Panc1 (cell line): ENCODE measurements at regions not wholly inside any gene's neighbourhood (a gene's known extent, or its start where the extent isn't known, plus 50 kb on each side); places are given as distances from the start of the nearest gene placed in this dataset.

Experiments used
- SIN3A ChIP-seq: IDR thresholded peaks from 2 replicates; pipeline ENCODE4 v1.6.1; 2012; ENCODE audit warnings: low read depth, mild to moderate bottlenecking, low read length, moderate library complexity, borderline replicate concordance; ENCODE audit not compliant: insufficient read depth
- TF ChIP-seq, protein P1 (sequence below): fragments of 450-650 bp; IDR thresholded peaks from 2 replicates; pipeline ENCODE4 v1.5.1; 2017; ENCODE audit warnings: mild to moderate bottlenecking

DNA sequence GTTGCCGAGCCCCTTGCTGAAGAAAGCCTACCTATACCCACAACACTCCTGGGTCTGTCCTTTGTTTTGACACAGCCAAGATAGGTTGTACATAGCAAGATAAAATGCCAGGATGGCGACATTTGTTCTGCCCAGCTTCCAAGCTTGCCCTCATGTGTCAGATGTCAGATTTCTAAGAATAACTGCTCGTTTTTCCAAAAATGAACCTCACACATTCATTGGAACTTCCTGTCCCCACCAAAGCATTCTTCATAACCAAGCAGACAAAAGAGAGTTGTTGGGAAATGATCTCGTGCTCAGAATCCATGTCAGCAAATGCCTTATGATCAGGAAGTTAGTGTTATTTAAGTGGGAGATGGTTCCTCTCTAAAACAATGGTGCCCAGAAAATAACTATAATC is 210.1 kb downstream of the ZNF608 start:
- TF ChIP-seq, protein P1, sequence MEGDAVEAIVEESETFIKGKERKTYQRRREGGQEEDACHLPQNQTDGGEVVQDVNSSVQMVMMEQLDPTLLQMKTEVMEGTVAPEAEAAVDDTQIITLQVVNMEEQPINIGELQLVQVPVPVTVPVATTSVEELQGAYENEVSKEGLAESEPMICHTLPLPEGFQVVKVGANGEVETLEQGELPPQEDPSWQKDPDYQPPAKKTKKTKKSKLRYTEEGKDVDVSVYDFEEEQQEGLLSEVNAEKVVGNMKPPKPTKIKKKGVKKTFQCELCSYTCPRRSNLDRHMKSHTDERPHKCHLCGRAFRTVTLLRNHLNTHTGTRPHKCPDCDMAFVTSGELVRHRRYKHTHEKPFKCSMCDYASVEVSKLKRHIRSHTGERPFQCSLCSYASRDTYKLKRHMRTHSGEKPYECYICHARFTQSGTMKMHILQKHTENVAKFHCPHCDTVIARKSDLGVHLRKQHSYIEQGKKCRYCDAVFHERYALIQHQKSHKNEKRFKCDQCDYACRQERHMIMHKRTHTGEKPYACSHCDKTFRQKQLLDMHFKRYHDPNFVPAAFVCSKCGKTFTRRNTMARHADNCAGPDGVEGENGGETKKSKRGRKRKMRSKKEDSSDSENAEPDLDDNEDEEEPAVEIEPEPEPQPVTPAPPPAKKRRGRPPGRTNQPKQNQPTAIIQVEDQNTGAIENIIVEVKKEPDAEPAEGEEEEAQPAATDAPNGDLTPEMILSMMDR, result no peak
- TF ChIP-seq SIN3A, result no peak
